Kidney (tissue), 13 donors: ENCODE measurements at regions not wholly inside any gene's neighbourhood (a gene's known extent, or its start where the extent isn't known, plus 50 kb on each side); places are given as distances from the start of the nearest gene placed in this dataset.

Source experiments
- DNase-seq, 5 donors: peaks; one replicate each; pipeline ENCODE4 v3.0.0-alpha.2; 2013 to 2020
- FAIRE-seq: peaks from 2 replicates; lab custom pipeline; 2012; peaks lifted over from hg19 to GRCh38; lab: Jason Lieb, UNC
- H3K27ac ChIP-seq, 2 donors: one replicate each; pipeline ENCODE4 v1.7.0; 2013; ENCODE audit warnings: low read depth in 2 of 2, low read length in 2 of 2, inconsistent platforms in 1 of 2
- H3K27me3 ChIP-seq: one replicate; pipeline ENCODE4 v1.7.1; 2013; ENCODE audit warnings: low read length, inconsistent platforms; ENCODE audit not compliant: control insufficient read depth, insufficient read depth
- H3K36me3 ChIP-seq, 3 donors: one replicate each; pipeline versions ENCODE4 v1.7.0 to v1.7.1; 2013; ENCODE audit warnings: low read length in 3 of 3, control low read depth in 1 of 3, inconsistent platforms in 1 of 3; ENCODE audit not compliant: insufficient read depth in 3 of 3, control insufficient read depth in 2 of 3
- H3K4me1 ChIP-seq, 3 donors: one replicate each; pipeline versions ENCODE4 v1.7.0 to v1.7.1; 2013; ENCODE audit warnings: low read length in 3 of 3, inconsistent platforms in 1 of 3, low read depth in 1 of 3; ENCODE audit not compliant: control insufficient read depth in 2 of 3, insufficient read depth in 2 of 3
- H3K4me3 ChIP-seq, 3 donors: one replicate each; pipeline versions ENCODE4 v1.7.0 to v1.8.1; 2013; ENCODE audit warnings: low read length in 3 of 3, control low read depth in 1 of 3, inconsistent platforms in 1 of 3
- H3K9ac ChIP-seq, 3 donors: one replicate each; pipeline versions ENCODE4 v1.7.0 to v1.7.1; 2013; ENCODE audit warnings: low read length in 3 of 3, control low read depth in 1 of 3, inconsistent platforms in 1 of 3
- H3K9me3 ChIP-seq, 3 donors: one replicate each; pipeline versions ENCODE4 v1.7.0 to v1.7.1; 2013; ENCODE audit warnings: low read length in 3 of 3, control low read depth in 1 of 3, inconsistent platforms in 1 of 3; ENCODE audit not compliant: control insufficient read depth in 2 of 3, insufficient read depth in 1 of 3
- CTCF ChIP-seq: IDR thresholded peaks from 3 replicates; pipeline ENCODE4 v1.5.1; 2012; ENCODE audit warnings: mild to moderate bottlenecking, moderate library complexity, borderline replicate concordance; ENCODE audit not compliant: insufficient read depth; ENCODE audit errors: extremely low read depth
- intact Hi-C: fragments of 100-400 bp; cut with DNase I; formaldehyde crosslinking; loops from one replicate; pipeline ENCODE4 v1.11.1; 2022
- donor health status: control.
- donor health status: control.
- donor health status: control.
- donor health status: control.
- donor health status: control.
- donor health status: DM: yes; HTN: yes; CAD: no.
- donor health status: Normal renal cell carcinoma (clear cell type).

- Histone ChIP-seq H3K27ac (no peak overlapping the region), H3K9ac (no peak overlapping the region), H3K4me3 (no peak overlapping the region), H3K36me3 (no peaks in the 10 kb centered on the region), H3K4me1 (peaks cover 0 to 6% (median 0%) of the 10 kb centered on the region in 3 donors), H3K9me3 (no peaks in the 10 kb centered on the region), H3K27me3 (no peaks in the 10 kb centered on the region)
- TF ChIP-seq CTCF: no peak
- no peak for DNase-seq
- intact Hi-C loops: no loop called here
- no peak for FAIRE-seq
Observed at GRCh38 chr12:124171231-124171979, 123.5 kb upstream of the RFLNA start.

GRCh38 chr12:124172636-124173035, 122.3 kb upstream of the RFLNA start:
- H3K27ac ChIP-seq: no peak overlapping the region
- DNase-seq: no peak
- no peaks in the 10 kb centered on the region for H3K9me3 ChIP-seq
- H3K36me3 ChIP-seq: no peaks in the 10 kb centered on the region
- H3K27me3 ChIP-seq: no peaks in the 10 kb centered on the region
- no peak overlapping the region for H3K4me3 ChIP-seq
- H3K4me1 ChIP-seq: peaks cover 0 to 6% (median 0%) of the 10 kb centered on the region in 3 donors
- intact Hi-C loops: no loop called here
- no peak overlapping the region for H3K9ac ChIP-seq
- TF ChIP-seq CTCF: no peak
- no peak for FAIRE-seq

GRCh38 chr12:124173692-124174091, 121.2 kb upstream of the RFLNA start:
- FAIRE-seq (no peak), DNase-seq (no peak)
- no peak for TF ChIP-seq CTCF
- peaks cover 0 to 6% (median 0%) of the 10 kb centered on the region in 3 donors for H3K4me1 ChIP-seq
- intact Hi-C loops: no loop called here
- no peaks in the 10 kb centered on the region for H3K27me3 ChIP-seq
- H3K36me3 ChIP-seq: no peaks in the 10 kb centered on the region
- H3K4me3 ChIP-seq: no peak overlapping the region
- no peak overlapping the region for H3K9ac ChIP-seq
- no peak overlapping the region for H3K27ac ChIP-seq
- no peaks in the 10 kb centered on the region for H3K9me3 ChIP-seq
